ENCODE measurements at regions not wholly inside any gene's neighbourhood (a gene's known extent, or its start where the extent isn't known, plus 50 kb on each side); places are given as distances from the start of the nearest gene placed in this dataset.
"Not testable (repeated sequence)": the region's sequence is repeated elsewhere in the genome, so short reads cannot be mapped to it uniquely, and the experiment has no call there.

- not testable (repeated sequence) for H3K9ac ChIP-seq (ENCODE audit: low read length); H3K4me1 ChIP-seq (ENCODE audit: low read length); H3K36me3 ChIP-seq (ENCODE audit: insufficient read depth, low read length); H2AFZ ChIP-seq (ENCODE audit: low read length); H3K79me2 ChIP-seq (ENCODE audit: low read length); DNase-seq; H3K9me3 ChIP-seq (ENCODE audit: low read length); H3K27me3 ChIP-seq (ENCODE audit: low read length); H3K4me3 ChIP-seq (ENCODE audit: low read length); H4K20me1 ChIP-seq (ENCODE audit: insufficient read depth, low read depth, low read length); H3K4me2 ChIP-seq (ENCODE audit: low read depth, low read length, poor library complexity, severe bottlenecking); H3K27ac ChIP-seq (ENCODE audit: low read length); H3K9me2 ChIP-seq (replicated peaks; ENCODE audit: insufficient read depth, low read length)
Observed at GRCh38 chr3:70611667-70612277, 299.3 kb upstream of the MDFIC2 start.

GRCh38 chr3:70608434-70608833, 296.0 kb upstream of the MDFIC2 start:
- Histone ChIP-seq H3K79me2 (ENCODE audit: low read length) (no peaks in the 10 kb centered on the region), H3K4me1 (ENCODE audit: low read length) (no peaks in the 10 kb centered on the region), H2AFZ (ENCODE audit: low read length) (no peak overlapping the region), H3K9me3 (ENCODE audit: low read length) (no peaks in the 10 kb centered on the region), H3K9me2 (replicated peaks; ENCODE audit: insufficient read depth, low read length) (no peaks in the 10 kb centered on the region), H3K4me2 (ENCODE audit: low read depth, low read length, poor library complexity, severe bottlenecking) (no peak overlapping the region), H3K27ac (ENCODE audit: low read length) (no peak overlapping the region), H4K20me1 (ENCODE audit: insufficient read depth, low read depth, low read length) (no peaks in the 10 kb centered on the region), H3K27me3 (ENCODE audit: low read length) (0 out of 2 replicates have a peak, but pooled peaks cover 4% of the 10 kb centered on the region), H3K4me3 (ENCODE audit: low read length) (no peak overlapping the region), H3K36me3 (ENCODE audit: insufficient read depth, low read length) (no peaks in the 10 kb centered on the region), H3K9ac (ENCODE audit: low read length) (no peak overlapping the region)
- no peak for DNase-seq

GRCh38 chr3:70607469-70607868, 295.0 kb upstream of the MDFIC2 start:
- no peak overlapping the region for H3K9ac ChIP-seq (ENCODE audit: low read length)
- H3K27ac ChIP-seq (ENCODE audit: low read length): no peak overlapping the region
- no peak overlapping the region for H3K4me3 ChIP-seq (ENCODE audit: low read length)
- H3K4me1 ChIP-seq (ENCODE audit: low read length): no peaks in the 10 kb centered on the region
- H4K20me1 ChIP-seq (ENCODE audit: insufficient read depth, low read depth, low read length): no peaks in the 10 kb centered on the region
- H3K27me3 ChIP-seq (ENCODE audit: low read length): 0 out of 2 replicates have a peak, but pooled peaks cover 4% of the 10 kb centered on the region
- H3K4me2 ChIP-seq (ENCODE audit: low read depth, low read length, poor library complexity, severe bottlenecking): no peak overlapping the region
- H3K9me2 ChIP-seq (replicated peaks; ENCODE audit: insufficient read depth, low read length): no peaks in the 10 kb centered on the region
- H3K9me3 ChIP-seq (ENCODE audit: low read length): no peaks in the 10 kb centered on the region
- DNase-seq: no peak
- no peaks in the 10 kb centered on the region for H3K36me3 ChIP-seq (ENCODE audit: insufficient read depth, low read length)
- no peak overlapping the region for H2AFZ ChIP-seq (ENCODE audit: low read length)
- no peaks in the 10 kb centered on the region for H3K79me2 ChIP-seq (ENCODE audit: low read length)

GRCh38 chr3:70606018-70606417, 293.6 kb upstream of the MDFIC2 start:
- H3K27ac ChIP-seq (ENCODE audit: low read length): no peak overlapping the region
- no peaks in the 10 kb centered on the region for H4K20me1 ChIP-seq (ENCODE audit: insufficient read depth, low read depth, low read length)
- H3K4me3 ChIP-seq (ENCODE audit: low read length): no peak overlapping the region
- H3K79me2 ChIP-seq (ENCODE audit: low read length): no peaks in the 10 kb centered on the region
- H3K9ac ChIP-seq (ENCODE audit: low read length): no peak overlapping the region
- H3K9me2 ChIP-seq (replicated peaks; ENCODE audit: insufficient read depth, low read length): no peaks in the 10 kb centered on the region
- no peaks in the 10 kb centered on the region for H3K36me3 ChIP-seq (ENCODE audit: insufficient read depth, low read length)
- no peak overlapping the region for H3K4me2 ChIP-seq (ENCODE audit: low read depth, low read length, poor library complexity, severe bottlenecking)
- DNase-seq: no peak
- no peaks in the 10 kb centered on the region for H3K4me1 ChIP-seq (ENCODE audit: low read length)
- H2AFZ ChIP-seq (ENCODE audit: low read length): no peak overlapping the region
- no peaks in the 10 kb centered on the region for H3K9me3 ChIP-seq (ENCODE audit: low read length)
- H3K27me3 ChIP-seq (ENCODE audit: low read length): 0 out of 2 replicates have a peak, but pooled peaks cover 4% of the 10 kb centered on the region

- no peaks in the 10 kb centered on the region for H3K9me3 ChIP-seq (ENCODE audit: low read length)
- no peaks in the 10 kb centered on the region for H3K4me1 ChIP-seq (ENCODE audit: low read length)
- no peak overlapping the region for H3K9ac ChIP-seq (ENCODE audit: low read length)
- no peak for DNase-seq
- no peak overlapping the region for H3K4me3 ChIP-seq (ENCODE audit: low read length)
- H3K79me2 ChIP-seq (ENCODE audit: low read length): no peaks in the 10 kb centered on the region
- 0 out of 2 replicates have a peak, but pooled peaks cover 4% of the 10 kb centered on the region for H3K27me3 ChIP-seq (ENCODE audit: low read length)
- H4K20me1 ChIP-seq (ENCODE audit: insufficient read depth, low read depth, low read length): no peaks in the 10 kb centered on the region
- no peak overlapping the region for H2AFZ ChIP-seq (ENCODE audit: low read length)
- H3K9me2 ChIP-seq (replicated peaks; ENCODE audit: insufficient read depth, low read length): no peaks in the 10 kb centered on the region
- H3K36me3 ChIP-seq (ENCODE audit: insufficient read depth, low read length): no peaks in the 10 kb centered on the region
- no peak overlapping the region for H3K4me2 ChIP-seq (ENCODE audit: low read depth, low read length, poor library complexity, severe bottlenecking)
- no peak overlapping the region for H3K27ac ChIP-seq (ENCODE audit: low read length)
Observed at GRCh38 chr3:70603103-70603502, 290.7 kb upstream of the MDFIC2 start.

- H3K27ac ChIP-seq (ENCODE audit: low read length): no peak overlapping the region
- no peaks in the 10 kb centered on the region for H3K9me2 ChIP-seq (replicated peaks; ENCODE audit: insufficient read depth, low read length)
- no peaks in the 10 kb centered on the region for H4K20me1 ChIP-seq (ENCODE audit: insufficient read depth, low read depth, low read length)
- H3K9ac ChIP-seq (ENCODE audit: low read length): no peak overlapping the region
- no peaks in the 10 kb centered on the region for H3K4me1 ChIP-seq (ENCODE audit: low read length)
- no peaks in the 10 kb centered on the region for H3K79me2 ChIP-seq (ENCODE audit: low read length)
- no peak overlapping the region for H3K4me3 ChIP-seq (ENCODE audit: low read length)
- H3K9me3 ChIP-seq (ENCODE audit: low read length): no peaks in the 10 kb centered on the region
- no peak overlapping the region for H3K4me2 ChIP-seq (ENCODE audit: low read depth, low read length, poor library complexity, severe bottlenecking)
- DNase-seq: no peak
- H2AFZ ChIP-seq (ENCODE audit: low read length): no peak overlapping the region
- H3K27me3 ChIP-seq (ENCODE audit: low read length): no peaks in the 10 kb centered on the region
- no peaks in the 10 kb centered on the region for H3K36me3 ChIP-seq (ENCODE audit: insufficient read depth, low read length)
Observed at GRCh38 chr3:70597312-70597711, 284.9 kb upstream of the MDFIC2 start.

GRCh38 chr3:70583682-70584081, 271.2 kb upstream of the MDFIC2 start:
- H3K9me2 ChIP-seq (replicated peaks; ENCODE audit: insufficient read depth, low read length): no peaks in the 10 kb centered on the region
- no peak overlapping the region for H3K4me2 ChIP-seq (ENCODE audit: low read depth, low read length, poor library complexity, severe bottlenecking)
- no peaks in the 10 kb centered on the region for H3K27me3 ChIP-seq (ENCODE audit: low read length)
- H2AFZ ChIP-seq (ENCODE audit: low read length): no peak overlapping the region
- H3K9ac ChIP-seq (ENCODE audit: low read length): no peak overlapping the region
- H3K36me3 ChIP-seq (ENCODE audit: insufficient read depth, low read length): no peaks in the 10 kb centered on the region
- no peaks in the 10 kb centered on the region for H3K9me3 ChIP-seq (ENCODE audit: low read length)
- no peaks in the 10 kb centered on the region for H3K79me2 ChIP-seq (ENCODE audit: low read length)
- no peaks in the 10 kb centered on the region for H4K20me1 ChIP-seq (ENCODE audit: insufficient read depth, low read depth, low read length)
- DNase-seq: no peak
- no peak overlapping the region for H3K4me3 ChIP-seq (ENCODE audit: low read length)
- no peaks in the 10 kb centered on the region for H3K4me1 ChIP-seq (ENCODE audit: low read length)
- no peak overlapping the region for H3K27ac ChIP-seq (ENCODE audit: low read length)

GRCh38 chr3:70582803-70583202, 270.4 kb upstream of the MDFIC2 start:
- Histone ChIP-seq H3K4me2 (ENCODE audit: low read depth, low read length, poor library complexity, severe bottlenecking) (no peak overlapping the region), H2AFZ (ENCODE audit: low read length) (no peak overlapping the region), H3K4me3 (ENCODE audit: low read length) (no peak overlapping the region)

More at GRCh38 chr3:70582803-70583202, 270.4 kb upstream of the MDFIC2 start:
- H3K79me2 ChIP-seq (ENCODE audit: low read length): no peaks in the 10 kb centered on the region
- no peaks in the 10 kb centered on the region for H3K9me2 ChIP-seq (replicated peaks; ENCODE audit: insufficient read depth, low read length)
- no peak for DNase-seq
- no peaks in the 10 kb centered on the region for H3K4me1 ChIP-seq (ENCODE audit: low read length)
- H3K9ac ChIP-seq (ENCODE audit: low read length): no peak overlapping the region
- no peaks in the 10 kb centered on the region for H4K20me1 ChIP-seq (ENCODE audit: insufficient read depth, low read depth, low read length)
- no peaks in the 10 kb centered on the region for H3K27me3 ChIP-seq (ENCODE audit: low read length)
- no peak overlapping the region for H3K27ac ChIP-seq (ENCODE audit: low read length)
- H3K9me3 ChIP-seq (ENCODE audit: low read length): no peaks in the 10 kb centered on the region
- no peaks in the 10 kb centered on the region for H3K36me3 ChIP-seq (ENCODE audit: insufficient read depth, low read length)
